Small intestine (tissue), 7 donors: ENCODE measurements at regions not wholly inside any gene's neighbourhood (a gene's known extent, or its start where the extent isn't known, plus 50 kb on each side); places are given as distances from the start of the nearest gene placed in this dataset.

Experiments used
- DNase-seq, 2 donors: peaks; one replicate each; pipeline versions ENCODE4 v3.0.0 to v3.0.0-alpha.2; 2013
- FAIRE-seq: peaks from 2 replicates; lab custom pipeline; 2012; peaks lifted over from hg19 to GRCh38; lab: Jason Lieb, UNC
- H3K27ac ChIP-seq, 3 donors: one replicate each; pipeline ENCODE4 v1.5.1; 2013; ENCODE audit warnings: low read length in 2 of 3, mild to moderate bottlenecking in 2 of 3, control low read depth in 1 of 3, inconsistent platforms in 1 of 3, low read depth in 1 of 3, moderate library complexity in 1 of 3
- H3K27me3 ChIP-seq, 3 donors: one replicate each; pipeline ENCODE4 v1.6.1; 2013; ENCODE audit warnings: low read length in 3 of 3, inconsistent platforms in 1 of 3; ENCODE audit not compliant: control insufficient read depth in 3 of 3, insufficient read depth in 3 of 3
- H3K36me3 ChIP-seq, 3 donors: one replicate each; pipeline ENCODE4 v1.6.1; 2013; ENCODE audit warnings: low read length in 3 of 3, inconsistent platforms in 1 of 3, low read depth in 1 of 3, mild to moderate bottlenecking in 1 of 3, moderate library complexity in 1 of 3; ENCODE audit not compliant: control insufficient read depth in 3 of 3, insufficient read depth in 2 of 3
- H3K4me1 ChIP-seq, 3 donors: one replicate each; pipeline ENCODE4 v1.6.1; 2013; ENCODE audit warnings: low read length in 2 of 3, inconsistent platforms in 1 of 3, low read depth in 1 of 3, mild to moderate bottlenecking in 1 of 3, moderate library complexity in 1 of 3; ENCODE audit not compliant: control insufficient read depth in 3 of 3, insufficient read depth in 2 of 3
- H3K4me3 ChIP-seq, 3 donors: one replicate each; pipeline ENCODE4 v1.5.1; 2013; ENCODE audit warnings: low read length in 3 of 3, control low read depth in 1 of 3, inconsistent platforms in 1 of 3, low read depth in 1 of 3, mild to moderate bottlenecking in 1 of 3, moderate library complexity in 1 of 3
- H3K9me3 ChIP-seq, 2 donors: one replicate each; pipeline ENCODE4 v1.6.1; 2013; ENCODE audit warnings: low read depth in 1 of 2, low read length in 1 of 2; ENCODE audit not compliant: control insufficient read depth in 2 of 2, insufficient read depth in 1 of 2
- WGBS, 3 donors: extraction: QIAGEN DNeasy Blood & Tissue Kit; methylation state at CpG; one replicate each; pipeline ENCODE4 v1.1.7; 2013; 5-methylcytosine and 5-hydroxymethylcytosine counted together
- donor health status: healthy with polysubstance abuse.
- donor health status: control.
- donor health status: control.
- donor health status: Bipolar disorder and iron deficiency.
- donor health status: healthy.

DNA sequence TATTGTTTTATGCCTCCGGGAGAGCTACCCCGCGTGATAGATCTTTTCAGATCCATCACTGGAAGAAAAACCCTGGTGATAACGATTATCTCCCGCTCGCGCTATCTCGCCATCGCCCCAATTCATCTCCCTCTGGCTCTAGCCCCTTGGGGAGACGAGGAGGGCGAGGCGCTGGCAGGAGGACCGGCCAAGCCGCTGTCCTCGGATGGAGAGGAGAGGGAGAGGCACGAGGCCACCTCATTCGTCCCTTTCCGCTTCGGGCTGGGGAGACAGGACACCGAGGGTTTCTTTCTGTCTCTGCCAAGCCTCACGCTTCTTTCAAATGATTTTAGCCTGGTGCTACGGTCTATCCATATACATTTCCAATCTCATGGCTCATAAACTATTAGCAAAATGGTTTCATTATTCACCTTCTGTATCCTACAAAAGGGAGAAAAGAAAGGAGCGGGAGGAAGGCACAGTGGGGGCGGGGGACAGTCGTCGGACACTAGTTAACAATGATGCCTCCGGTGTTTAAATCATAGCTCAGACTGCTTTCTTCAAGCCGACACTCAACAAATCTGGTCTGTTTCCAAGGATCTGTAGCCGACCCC lies 415.0 kb upstream of the ESRRG start:
- Histone ChIP-seq H3K4me1 (peaks cover 2 to 51% (median 7%) of the 10 kb centered on the region in 3 donors), H3K9me3 (no peaks in the 10 kb centered on the region), H3K36me3 (no peaks in the 10 kb centered on the region), H3K4me3 (peak overlapping the region in 1 of 3 donors; percentile 6), H3K27ac (no peak overlapping the region), H3K27me3 (peaks cover 17 to 87% (median 37%) of the 10 kb centered on the region in 3 donors)
- FAIRE-seq = no peak
- WGBS, 3 donors = 4 to 14% (median 8%) methylated on average over 29 of the region's 29 CpGs
- peak in 1 of 2 donors; percentile 26 for DNase-seq

DNA sequence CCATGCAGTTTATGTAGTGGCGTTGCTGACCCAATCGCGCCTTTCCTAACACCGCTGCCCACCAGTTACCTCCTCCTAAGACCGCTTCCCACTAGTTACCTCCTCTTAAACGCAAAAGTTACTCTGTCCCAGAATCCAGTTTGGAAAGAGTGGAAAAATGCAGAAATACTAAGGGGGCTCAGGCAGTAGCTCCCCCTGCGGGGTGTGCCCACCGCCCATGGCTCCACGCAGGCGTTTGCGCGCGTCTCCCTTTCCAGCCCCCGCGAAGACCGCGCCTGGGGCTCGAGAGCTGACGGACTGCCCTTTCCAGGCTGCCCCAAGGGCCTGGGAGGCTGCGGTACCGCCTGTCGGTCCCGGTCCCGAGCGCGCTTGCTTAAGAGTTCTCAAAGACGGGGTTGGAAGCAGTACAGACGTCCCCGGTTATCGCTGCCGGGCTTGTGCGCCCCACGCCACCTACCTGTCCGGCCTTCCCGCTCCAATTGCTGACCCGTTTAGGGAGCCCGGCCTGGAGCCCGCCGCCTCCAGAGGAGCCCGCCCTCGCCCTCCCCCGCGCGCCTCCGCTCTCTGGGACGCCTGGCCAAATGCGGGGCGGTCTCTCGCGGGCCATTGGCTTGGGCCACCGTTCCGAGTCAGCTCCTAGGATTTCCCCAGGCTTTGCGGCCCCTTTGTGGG lies 414.1 kb upstream of the ESRRG start:
- 7 to 10% (median 8%) methylated on average over 46 to 53 of the region's 53 CpGs for WGBS, 3 donors
- Histone ChIP-seq H3K9me3 (no peaks in the 10 kb centered on the region), H3K4me1 (peaks cover 2 to 51% (median 7%) of the 10 kb centered on the region in 3 donors), H3K36me3 (no peaks in the 10 kb centered on the region), H3K27ac (no peak overlapping the region), H3K27me3 (peaks cover 17 to 94% (median 40%) of the 10 kb centered on the region in 3 donors), H3K4me3 (peak overlapping the region in 1 of 3 donors; percentile 24)
- no peak for FAIRE-seq
- DNase-seq = peak in 1 of 2 donors; percentile 28

DNA sequence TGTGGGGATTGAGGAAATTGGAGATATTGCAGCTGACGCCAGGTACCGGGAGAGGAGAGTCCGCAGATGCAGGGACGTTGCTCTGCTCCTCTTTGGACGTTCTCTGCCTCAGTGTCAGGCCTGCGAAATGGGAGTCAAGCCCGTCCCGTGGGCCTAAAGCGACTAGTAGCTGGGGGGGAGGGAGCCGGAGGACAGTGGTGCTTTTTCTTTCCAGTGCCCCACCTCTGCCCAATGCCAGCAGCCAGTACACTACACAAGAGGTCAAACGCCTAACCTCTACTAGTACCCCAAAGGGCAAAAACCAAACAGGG lies 413.6 kb upstream of the ESRRG start:
- FAIRE-seq (no peak), DNase-seq (peak; percentile 23 to 24)
- 4 to 20% (median 16%) methylated on average over 11 of the region's 11 CpGs for WGBS, 3 donors
- Histone ChIP-seq H3K4me1 (peaks cover 2 to 51% (median 7%) of the 10 kb centered on the region in 3 donors), H3K36me3 (no peaks in the 10 kb centered on the region), H3K27ac (no peak overlapping the region), H3K4me3 (peak overlapping the region in 2 of 3 donors; percentile 53 to 57), H3K27me3 (peaks cover 17 to 95% (median 40%) of the 10 kb centered on the region in 3 donors), H3K9me3 (no peaks in the 10 kb centered on the region)

DNA sequence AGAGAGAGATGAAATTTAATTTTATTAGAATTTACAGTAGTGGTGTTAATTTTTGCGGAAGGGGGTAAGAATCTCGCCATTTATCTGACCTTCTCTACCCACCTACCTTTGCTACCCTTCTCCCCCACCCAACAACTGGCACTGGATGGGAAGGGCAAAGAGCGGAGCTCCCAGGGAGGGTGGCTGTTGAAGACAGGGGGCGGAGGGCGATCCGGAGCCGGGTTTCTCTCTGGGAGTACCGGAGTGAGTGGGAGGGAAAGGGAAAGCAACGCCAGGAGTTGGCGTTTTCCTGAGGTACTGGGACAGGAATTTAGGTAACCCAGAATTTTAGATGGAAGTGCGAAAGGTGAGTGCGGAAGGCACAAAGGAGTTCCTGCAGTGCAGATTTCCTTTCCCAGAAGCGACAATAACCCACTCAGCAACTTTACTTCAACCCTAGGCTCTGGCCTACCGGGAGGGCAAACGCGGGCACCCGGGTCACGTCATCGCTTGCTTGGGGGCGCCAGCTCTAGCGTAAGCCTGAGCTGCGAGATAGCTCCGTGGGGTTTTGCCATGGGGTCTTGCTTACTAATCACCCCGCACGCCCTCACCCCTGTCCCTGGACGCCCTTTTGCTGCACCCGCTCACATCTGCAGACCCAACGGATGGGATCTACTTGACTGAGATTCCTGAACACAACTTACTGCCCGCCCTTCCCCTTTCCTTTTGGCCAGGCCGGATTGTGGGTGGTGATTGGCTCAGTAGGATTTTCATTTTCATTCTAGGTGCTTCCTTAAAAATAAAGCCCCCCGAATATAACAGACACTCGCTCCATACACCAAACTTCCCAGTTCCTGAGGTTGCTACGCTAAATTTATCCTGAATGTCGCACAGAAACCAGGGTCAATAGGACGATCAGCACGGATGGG lies 413.0 kb upstream of the ESRRG start:
- peak; percentile 15 to 44 for DNase-seq
- peaks cover 17 to 91% (median 40%) of the 10 kb centered on the region in 3 donors for H3K27me3 ChIP-seq
- WGBS, 3 donors = 5 to 11% (median 7%) methylated on average over 36 of the region's 36 CpGs

DNA sequence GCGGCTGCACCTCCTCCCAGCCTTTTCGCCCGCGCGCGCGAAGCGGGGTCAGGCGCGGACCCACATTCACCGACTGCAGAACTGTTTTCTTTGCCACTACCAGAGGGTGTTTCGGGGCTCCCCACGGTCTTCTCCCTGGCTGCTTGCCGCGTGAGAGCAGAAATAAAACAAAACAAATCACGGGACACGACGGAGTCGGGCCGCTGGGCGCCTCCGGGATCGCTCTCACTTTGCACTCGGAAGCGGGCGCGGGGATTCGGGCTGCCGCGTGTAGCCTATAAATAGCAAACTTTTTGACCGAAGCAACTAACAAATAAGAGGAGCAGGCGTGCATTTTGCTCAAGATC lies 412.3 kb upstream of the ESRRG start:
- FAIRE-seq (no peak), DNase-seq (peak in 1 of 2 donors; percentile 61)
- no peak overlapping the region for H3K27ac ChIP-seq

More for the DNA sequence above, 413.0 kb upstream of the ESRRG start:
- Histone ChIP-seq H3K27ac (no peak overlapping the region), H3K9me3 (no peaks in the 10 kb centered on the region), H3K36me3 (no peaks in the 10 kb centered on the region), H3K4me1 (peaks cover 2 to 51% (median 7%) of the 10 kb centered on the region in 3 donors), H3K4me3 (peak overlapping the region in 2 of 3 donors; percentile 53 to 57)
- FAIRE-seq = no peak

DNA sequence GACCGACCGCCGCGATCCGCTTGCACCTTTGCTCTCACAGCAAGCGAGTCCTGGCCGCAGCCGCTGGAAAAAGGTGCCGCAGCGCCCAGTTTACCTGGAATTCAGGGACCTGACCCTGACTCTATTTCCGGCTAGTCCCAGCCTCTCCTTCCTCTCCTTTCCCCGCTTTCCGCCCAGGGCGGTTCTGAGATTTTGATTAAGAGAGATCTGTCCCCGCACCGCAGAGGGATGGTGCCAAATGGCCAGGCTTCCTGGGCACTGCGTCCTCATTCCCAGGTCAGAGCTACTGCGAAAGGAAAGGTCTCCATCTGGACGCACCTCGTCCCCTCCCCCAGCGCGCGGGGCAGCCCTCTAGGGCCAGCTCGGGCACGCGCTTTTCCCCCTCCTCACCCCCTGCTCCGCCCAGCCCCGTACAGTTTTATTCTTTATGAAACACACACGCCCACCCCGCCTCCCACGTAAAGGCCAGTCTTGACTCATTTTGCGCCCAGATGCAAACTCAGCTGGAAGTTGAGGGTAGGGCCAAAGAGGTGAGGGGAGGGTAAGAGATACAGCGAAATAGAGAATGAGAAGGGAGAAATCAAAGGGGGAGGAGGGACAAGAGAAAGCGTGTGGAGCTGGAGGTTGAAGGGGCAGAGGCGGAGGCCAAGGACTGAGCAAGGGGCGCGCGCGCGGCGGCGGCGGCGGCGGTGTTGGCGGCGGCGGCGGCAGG lies 411.8 kb upstream of the ESRRG start:
- peak in 1 of 2 donors; percentile 55 for DNase-seq
- peak overlapping the region in 2 of 3 donors; percentile 53 to 57 for H3K4me3 ChIP-seq
- no peak overlapping the region for H3K27ac ChIP-seq
- H3K9me3 ChIP-seq = no peaks in the 10 kb centered on the region
- peaks cover 2 to 45% (median 7%) of the 10 kb centered on the region in 3 donors for H3K4me1 ChIP-seq
- no peak for FAIRE-seq
- H3K36me3 ChIP-seq = no peaks in the 10 kb centered on the region
- WGBS, 3 donors = 1 to 5% (median 2%) methylated on average over 35 to 49 of the region's 49 CpGs
- peaks cover 14 to 79% (median 37%) of the 10 kb centered on the region in 3 donors for H3K27me3 ChIP-seq

More for the DNA sequence above, 412.3 kb upstream of the ESRRG start:
- Histone ChIP-seq H3K4me3 (peak overlapping the region in 2 of 3 donors; percentile 53 to 57), H3K27me3 (peaks cover 17 to 84% (median 37%) of the 10 kb centered on the region in 3 donors), H3K36me3 (no peaks in the 10 kb centered on the region), H3K9me3 (no peaks in the 10 kb centered on the region), H3K4me1 (peaks cover 2 to 50% (median 7%) of the 10 kb centered on the region in 3 donors)
- 1% methylated on average over 31 to 32 of the region's 32 CpGs for WGBS, 3 donors

DNA sequence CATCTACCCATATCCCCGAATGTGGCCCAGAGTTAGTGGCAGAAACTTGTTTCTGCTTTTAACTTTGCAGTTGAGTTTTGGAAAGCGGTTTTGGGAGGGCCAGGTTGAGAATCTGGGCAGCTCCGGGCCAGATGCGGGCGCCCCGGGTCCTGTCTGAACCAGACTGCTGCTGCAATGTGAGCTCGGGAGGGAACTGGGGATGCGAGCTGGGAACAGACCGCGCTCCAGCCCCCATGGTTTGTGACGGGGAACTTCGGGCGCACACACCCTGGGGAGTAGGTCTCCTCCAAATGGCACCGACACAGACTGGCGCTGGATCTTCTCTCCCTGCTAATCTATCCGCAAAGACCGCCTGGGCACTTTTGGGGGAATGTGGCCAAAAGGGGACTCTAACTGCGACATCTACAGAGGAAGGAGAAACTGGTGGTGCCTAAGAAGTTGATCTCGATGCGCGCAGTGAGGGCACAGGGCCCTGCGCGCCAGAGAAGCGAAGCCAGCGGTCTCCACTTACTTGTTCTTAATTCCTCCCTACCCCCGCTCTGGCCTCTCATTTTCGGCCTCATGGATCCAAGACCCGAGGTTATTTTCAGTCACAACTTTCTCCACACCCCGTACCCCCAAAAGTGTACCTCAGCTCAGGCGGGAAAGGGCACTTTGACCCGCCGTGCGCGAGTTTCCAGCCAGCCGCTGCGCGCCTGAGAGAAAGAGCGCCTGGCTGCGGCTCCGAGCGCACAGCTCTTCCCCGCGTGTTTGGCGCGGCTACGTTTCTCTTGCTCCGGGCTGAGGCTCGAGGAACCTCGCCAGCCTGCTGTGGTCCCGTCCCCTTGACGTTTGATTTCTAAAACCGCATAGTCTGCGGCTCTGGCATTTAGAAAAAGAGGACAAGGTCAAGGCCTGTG lies 411.0 kb upstream of the ESRRG start:
- no peak overlapping the region for H3K27ac ChIP-seq
- no peak for FAIRE-seq
- peaks cover 2 to 41% (median 4%) of the 10 kb centered on the region in 3 donors for H3K4me1 ChIP-seq
- DNase-seq = peak in 1 of 2 donors; percentile 67
- H3K9me3 ChIP-seq = no peaks in the 10 kb centered on the region
- H3K27me3 ChIP-seq = peaks cover 14 to 71% (median 36%) of the 10 kb centered on the region in 3 donors
- WGBS, 3 donors = 4 to 5% (median 5%) methylated on average over 53 of the region's 53 CpGs
- no peaks in the 10 kb centered on the region for H3K36me3 ChIP-seq
- peak overlapping the region in 2 of 3 donors; percentile 53 to 57 for H3K4me3 ChIP-seq
